Adipocyte (in vitro differentiated cells): ENCODE measurements at regions not wholly inside any gene's neighbourhood (a gene's known extent, or its start where the extent isn't known, plus 50 kb on each side); places are given as distances from the start of the nearest gene placed in this dataset.
A peak's percentile ranks its signal among the peaks of the same experiment; 100 is the strongest.

ENCODE experiments used
- DNase-seq: peaks from one replicate; pipeline ENCODE4 v3.0.0-alpha.2; 2015; ENCODE audit warnings: low read depth
- H3K27me3 ChIP-seq: replicated peaks from 2 replicates; pipeline ENCODE4 v1.7.0; 2013; ENCODE audit warnings: mild to moderate bottlenecking, low read length, moderate library complexity; ENCODE audit not compliant: control insufficient read depth, insufficient read depth
- H3K36me3 ChIP-seq: 2 replicates; pipeline ENCODE4 v1.7.0; 2013; ENCODE audit warnings: low read length, mild to moderate bottlenecking, moderate library complexity; ENCODE audit not compliant: control insufficient read depth, insufficient read depth, severe bottlenecking
- H3K4me1 ChIP-seq: 2 replicates; pipeline ENCODE4 v1.7.0; 2013; ENCODE audit warnings: mild to moderate bottlenecking, low read length, moderate library complexity; ENCODE audit not compliant: control insufficient read depth, insufficient read depth
- H3K4me3 ChIP-seq: 2 replicates; pipeline ENCODE4 v1.7.0; 2013; ENCODE audit warnings: mild to moderate bottlenecking, low read length, moderate library complexity
- H3K9ac ChIP-seq: 2 replicates; pipeline ENCODE4 v1.7.0; 2013; ENCODE audit warnings: mild to moderate bottlenecking, low read length, moderate library complexity
- H3K9me3 ChIP-seq: 2 replicates; pipeline ENCODE4 v1.7.0; 2013; ENCODE audit warnings: mild to moderate bottlenecking, low read length, moderate library complexity; ENCODE audit not compliant: control insufficient read depth

DNA sequence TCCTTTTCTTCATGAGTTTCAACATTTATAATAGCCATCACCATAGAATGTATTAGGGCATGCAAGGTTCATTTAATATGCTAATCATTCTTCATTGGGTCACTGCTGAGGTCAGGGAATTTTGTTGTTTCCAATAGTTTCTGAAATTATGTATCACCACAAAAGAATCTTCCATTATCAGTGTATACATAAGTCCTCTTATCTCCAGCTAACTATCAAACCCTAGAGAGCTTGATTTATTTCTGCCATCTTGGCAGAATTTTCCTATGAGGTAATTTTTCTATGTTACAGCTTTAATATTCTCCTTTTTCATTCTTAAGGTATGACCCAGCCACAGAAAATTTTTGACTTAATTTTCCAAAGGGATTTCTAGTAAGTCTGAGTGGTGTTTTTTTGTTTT is 415.0 kb upstream of the SLITRK1 start:
- Histone ChIP-seq H3K4me3 (no peak overlapping the region), H3K9me3 (no peaks in the 10 kb centered on the region), H3K4me1 (no peaks in the 10 kb centered on the region), H3K27me3 (no peaks in the 10 kb centered on the region), H3K36me3 (no peaks in the 10 kb centered on the region), H3K9ac (no peak overlapping the region)
- DNase-seq, result no peak

DNA sequence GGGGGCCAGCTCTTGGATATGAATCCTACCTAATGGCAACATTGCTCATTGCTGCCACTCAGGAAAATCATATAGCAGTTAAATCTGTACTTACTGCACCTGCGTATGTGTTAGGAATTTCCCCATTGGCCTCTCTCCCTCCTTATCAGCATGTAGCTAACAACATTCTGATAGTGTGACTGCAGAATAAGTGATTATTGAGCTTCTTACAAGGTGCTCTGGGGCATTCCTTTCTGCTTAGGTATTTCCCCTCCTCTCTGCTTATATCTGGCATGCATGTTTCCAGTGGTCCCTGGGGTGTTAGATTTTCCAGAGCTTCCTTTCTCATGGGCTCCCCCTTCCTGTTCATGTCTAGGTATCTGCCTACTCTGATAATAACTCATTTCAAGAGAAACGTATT is 414.1 kb upstream of the SLITRK1 start:
- H3K4me1 ChIP-seq, result no peaks in the 10 kb centered on the region
- H3K4me3 ChIP-seq, result no peak overlapping the region
- no peak overlapping the region for H3K9ac ChIP-seq
- no peak for DNase-seq
- no peaks in the 10 kb centered on the region for H3K36me3 ChIP-seq
- no peaks in the 10 kb centered on the region for H3K27me3 ChIP-seq
- no peaks in the 10 kb centered on the region for H3K9me3 ChIP-seq

DNA sequence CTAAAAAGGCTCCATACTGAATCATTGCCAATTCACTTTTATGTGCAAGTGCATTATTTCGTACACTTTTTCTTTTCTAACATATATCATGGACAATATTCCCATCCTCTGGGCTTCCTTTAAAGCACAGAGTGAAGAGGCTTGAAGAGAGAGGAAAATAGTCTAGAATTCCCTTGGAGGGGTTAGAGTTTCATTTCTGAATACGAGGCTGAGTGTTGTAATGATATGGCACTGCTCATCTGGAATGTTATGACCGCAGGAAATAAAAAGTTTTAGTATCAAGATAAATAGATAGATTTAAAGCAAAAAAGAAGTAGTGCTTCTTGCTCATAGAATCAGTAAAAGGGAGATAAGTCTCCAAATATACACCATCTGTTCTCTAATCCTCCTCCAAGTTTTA is 412.3 kb upstream of the SLITRK1 start:
- Histone ChIP-seq H3K36me3 (no peaks in the 10 kb centered on the region), H3K27me3 (no peaks in the 10 kb centered on the region), H3K9ac (no peak overlapping the region), H3K4me1 (no peaks in the 10 kb centered on the region), H3K9me3 (no peaks in the 10 kb centered on the region), H3K4me3 (no peak overlapping the region)
- no peak for DNase-seq

DNA sequence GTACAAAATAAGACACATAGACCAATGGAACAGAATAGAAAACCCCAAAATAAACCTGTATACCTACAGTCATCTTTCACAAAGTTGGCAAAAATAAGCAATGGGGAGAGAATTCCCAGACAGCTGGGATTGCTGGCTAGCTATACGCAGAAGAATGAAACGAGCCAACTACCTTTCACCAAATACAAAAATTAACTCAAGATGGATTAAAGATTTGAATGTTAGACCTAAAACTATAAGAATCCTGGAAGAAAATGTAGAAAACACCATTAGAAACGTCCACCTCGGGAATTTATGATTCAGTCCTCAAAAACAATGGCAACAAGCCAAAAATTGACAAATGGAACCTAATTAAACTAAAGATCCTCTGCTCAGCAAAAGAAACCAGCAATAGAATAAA is 408.1 kb upstream of the SLITRK1 start:
- Histone ChIP-seq H3K4me1 (no peaks in the 10 kb centered on the region), H3K9me3 (no peaks in the 10 kb centered on the region), H3K36me3 (no peaks in the 10 kb centered on the region), H3K4me3 (no peak overlapping the region), H3K9ac (no peak overlapping the region), H3K27me3 (no peaks in the 10 kb centered on the region)
- no peak for DNase-seq

DNA sequence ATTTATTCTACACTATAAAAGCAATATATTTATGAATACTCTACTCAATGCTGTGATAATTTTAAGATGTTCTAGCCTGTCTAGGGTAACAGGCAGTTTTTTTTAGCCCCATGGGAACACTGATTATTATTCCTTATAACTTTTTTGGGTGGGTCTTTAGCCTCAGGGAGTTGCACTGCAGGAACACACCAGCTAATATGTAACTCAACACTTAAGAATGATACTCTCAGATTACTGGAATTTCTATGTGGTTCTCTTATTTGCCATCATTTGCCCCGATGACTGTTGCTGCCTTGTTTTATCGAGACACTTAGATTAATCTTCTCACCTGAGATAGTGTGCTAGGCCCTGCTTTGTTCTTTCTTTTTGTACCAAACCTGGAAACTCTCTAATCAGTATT is 396.9 kb upstream of the SLITRK1 start:
- no peaks in the 10 kb centered on the region for H3K36me3 ChIP-seq

DNA sequence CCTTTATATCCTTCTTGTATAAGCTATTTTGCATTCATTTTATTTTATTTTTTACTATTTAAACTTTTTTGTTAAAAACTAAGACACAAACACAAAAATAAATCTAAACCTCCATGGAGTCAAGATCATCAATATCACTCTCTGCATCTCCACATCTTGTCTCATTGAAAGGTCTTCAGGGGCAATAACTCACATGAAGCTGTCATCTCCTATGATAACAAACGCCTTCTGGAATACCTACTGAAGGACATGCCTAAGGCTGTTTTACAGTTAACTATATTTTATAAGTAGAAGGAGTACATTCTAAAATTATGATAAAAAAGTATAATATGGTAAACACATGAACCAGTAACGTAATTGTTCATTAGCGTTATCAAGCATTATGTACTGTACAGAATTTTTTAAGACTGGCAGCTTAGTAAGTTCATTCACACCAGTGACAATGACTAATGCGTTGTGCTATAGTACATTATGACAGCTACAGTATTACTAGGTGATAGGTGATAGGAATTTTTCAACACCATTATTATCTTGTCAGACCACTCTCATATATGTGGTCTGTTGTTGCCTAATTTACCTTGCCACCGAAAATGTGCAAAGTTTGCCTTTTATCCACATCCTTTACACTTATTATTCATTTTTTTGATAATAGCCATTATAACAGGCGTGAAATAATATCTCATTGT is 390.7 kb upstream of the SLITRK1 start:
- Histone ChIP-seq H3K4me3 (no peak overlapping the region), H3K4me1 (no peaks in the 10 kb centered on the region), H3K9ac (no peak overlapping the region), H3K27me3 (no peaks in the 10 kb centered on the region), H3K9me3 (no peaks in the 10 kb centered on the region), H3K36me3 (no peaks in the 10 kb centered on the region)
- no peak for DNase-seq

More for the DNA sequence above, 396.9 kb upstream of the SLITRK1 start:
- Histone ChIP-seq H3K4me1 (no peaks in the 10 kb centered on the region), H3K9me3 (no peaks in the 10 kb centered on the region), H3K27me3 (no peaks in the 10 kb centered on the region), H3K4me3 (no peak overlapping the region), H3K9ac (no peak overlapping the region)
- DNase-seq, result peak; percentile 29

DNA sequence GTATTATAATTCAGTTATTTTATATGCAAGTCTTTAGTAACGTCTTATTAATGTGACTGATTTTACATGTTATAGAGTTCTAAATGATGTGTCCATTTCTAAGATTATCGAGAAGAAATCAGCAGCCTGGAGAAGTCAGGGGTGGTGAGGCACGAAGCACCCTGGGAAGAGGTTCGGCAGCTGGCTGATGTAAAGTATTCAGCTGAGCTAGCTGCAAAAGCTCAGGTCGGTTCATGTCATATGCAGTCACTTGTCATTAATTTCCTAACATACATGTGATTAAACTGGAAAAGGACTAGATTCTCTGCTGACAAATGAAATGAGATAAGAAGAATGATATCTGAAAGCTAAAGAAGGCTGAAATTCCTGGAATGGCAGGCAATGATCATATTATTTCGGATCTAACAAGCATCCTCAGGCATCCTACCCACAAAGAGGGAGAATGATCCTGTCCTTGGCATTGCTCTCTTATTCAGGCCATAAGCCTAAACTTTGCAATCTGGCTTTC is 383.0 kb upstream of the SLITRK1 start:
- no peaks in the 10 kb centered on the region for H3K9me3 ChIP-seq
- H3K9ac ChIP-seq, result no peak overlapping the region
- no peaks in the 10 kb centered on the region for H3K27me3 ChIP-seq
- no peaks in the 10 kb centered on the region for H3K36me3 ChIP-seq
- no peak for DNase-seq
- H3K4me1 ChIP-seq, result no peaks in the 10 kb centered on the region
- H3K4me3 ChIP-seq, result no peak overlapping the region

DNA sequence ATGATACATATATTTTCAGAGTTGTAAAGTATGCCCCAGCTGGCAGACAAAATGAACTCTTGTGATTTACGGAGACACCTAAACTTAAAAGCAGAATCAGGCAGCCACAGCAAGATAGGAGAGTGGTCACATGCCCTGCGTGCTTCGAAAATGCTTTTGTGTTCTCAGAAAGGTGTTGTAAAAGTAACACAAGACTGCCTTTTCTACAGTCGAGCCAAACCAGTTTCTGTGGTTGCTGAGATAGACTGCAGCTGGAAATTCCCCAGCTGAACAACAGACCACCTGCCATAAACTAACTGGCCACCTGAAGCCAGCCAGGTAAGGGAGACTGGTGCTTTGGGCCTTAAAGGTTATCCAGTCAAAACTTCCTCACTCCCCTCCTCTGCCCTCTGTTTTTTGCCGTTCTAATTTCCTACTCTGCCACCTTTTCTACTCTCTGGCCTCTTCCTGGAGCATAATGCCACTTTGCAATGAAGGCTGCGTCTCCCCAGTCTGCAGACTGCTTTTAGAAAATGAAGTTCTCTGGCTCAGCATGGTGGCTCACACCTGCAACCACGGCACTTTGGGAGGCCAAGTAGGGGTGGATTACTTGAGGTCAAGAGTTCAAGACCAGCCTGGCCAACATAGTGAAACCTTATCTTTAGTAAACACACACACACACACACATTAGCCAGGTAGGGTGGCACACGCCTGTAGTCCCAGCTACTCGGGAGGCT is 381.2 kb upstream of the SLITRK1 start:
- Histone ChIP-seq H3K9ac (no peak overlapping the region), H3K4me3 (no peak overlapping the region), H3K27me3 (no peaks in the 10 kb centered on the region), H3K9me3 (no peaks in the 10 kb centered on the region), H3K36me3 (no peaks in the 10 kb centered on the region), H3K4me1 (no peaks in the 10 kb centered on the region)
- no peak for DNase-seq

DNA sequence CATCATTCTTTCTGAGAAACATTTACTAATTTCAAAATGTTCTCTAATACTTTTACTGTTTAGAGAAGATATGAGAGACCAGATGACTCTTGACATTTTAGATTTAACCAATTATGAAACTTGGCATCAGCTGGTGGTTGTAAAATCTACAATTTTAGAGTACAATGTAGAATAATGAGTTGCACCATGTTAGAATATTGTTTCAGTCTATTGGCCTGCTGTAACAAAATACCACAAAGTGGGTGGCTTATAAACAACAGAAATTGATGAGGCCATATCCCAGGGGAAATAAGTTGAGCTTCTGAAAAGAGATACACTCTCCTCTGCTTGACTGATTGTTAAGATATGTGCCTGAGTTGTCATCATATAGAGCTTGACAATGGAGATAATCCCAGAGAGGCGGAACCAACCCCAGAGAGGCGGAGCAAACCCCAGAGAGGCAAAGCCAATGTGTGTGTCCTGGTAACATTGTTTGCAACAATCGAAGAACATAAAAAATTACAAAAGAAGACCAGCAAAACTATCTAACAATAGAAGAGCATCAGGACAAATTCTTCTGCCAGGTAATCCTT is 373.0 kb upstream of the SLITRK1 start:
- H3K4me3 ChIP-seq, result no peak overlapping the region
- no peak overlapping the region for H3K9ac ChIP-seq
- no peaks in the 10 kb centered on the region for H3K36me3 ChIP-seq
- H3K4me1 ChIP-seq, result no peaks in the 10 kb centered on the region
- H3K27me3 ChIP-seq, result no peaks in the 10 kb centered on the region
- H3K9me3 ChIP-seq, result peaks cover 3% of the 10 kb centered on the region
- peak; percentile 29 for DNase-seq

DNA sequence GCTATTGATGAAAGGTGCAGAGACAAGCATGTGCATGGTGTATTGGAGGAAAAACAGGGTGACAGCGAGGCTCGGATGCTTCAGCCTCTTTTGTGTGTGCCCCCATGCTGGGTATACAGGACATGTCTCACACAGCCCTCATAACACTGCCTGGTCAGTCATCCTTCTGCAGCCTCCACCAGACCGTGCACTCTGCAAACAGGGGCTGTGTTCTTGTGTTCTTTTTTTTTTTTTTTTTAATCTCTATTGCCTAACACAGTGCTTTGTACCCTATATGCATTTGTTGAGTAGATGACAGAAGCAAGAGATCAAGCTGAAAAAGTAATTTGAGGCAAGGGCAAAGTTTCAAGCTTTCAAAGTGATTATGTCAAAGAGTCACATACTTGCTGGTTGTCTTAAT is 367.2 kb upstream of the SLITRK1 start:
- Histone ChIP-seq H3K4me1 (no peaks in the 10 kb centered on the region), H3K27me3 (no peaks in the 10 kb centered on the region), H3K9me3 (peaks cover 3% of the 10 kb centered on the region), H3K9ac (no peak overlapping the region), H3K36me3 (no peaks in the 10 kb centered on the region), H3K4me3 (no peak overlapping the region)
- DNase-seq, result no peak

DNA sequence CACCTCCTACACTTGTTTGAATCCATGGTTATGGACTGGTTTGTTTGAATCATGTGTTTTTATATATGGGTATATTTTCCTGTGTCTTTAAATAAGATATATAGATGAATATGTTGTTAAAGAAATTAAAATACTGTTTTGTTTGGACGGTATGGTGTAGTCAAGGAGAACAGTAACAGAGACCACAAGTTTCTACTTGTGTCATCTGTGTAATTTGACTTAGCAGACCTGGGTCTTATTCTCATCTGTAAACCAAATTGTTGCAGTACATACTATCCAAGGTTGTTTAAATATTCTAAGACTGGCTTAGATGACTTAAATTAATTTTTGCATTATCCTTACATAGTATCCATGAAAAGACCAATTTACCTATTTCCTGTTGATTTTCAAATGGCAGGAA is 361.1 kb upstream of the SLITRK1 start:
- no peak overlapping the region for H3K9ac ChIP-seq
- H3K9me3 ChIP-seq, result no peaks in the 10 kb centered on the region
- no peaks in the 10 kb centered on the region for H3K36me3 ChIP-seq
- H3K4me3 ChIP-seq, result no peak overlapping the region
- H3K27me3 ChIP-seq, result no peaks in the 10 kb centered on the region
- DNase-seq, result no peak
- H3K4me1 ChIP-seq, result no peaks in the 10 kb centered on the region
